Esophagus squamous epithelium (tissue), 5 donors: ENCODE measurements at regions not wholly inside any gene's neighbourhood (a gene's known extent, or its start where the extent isn't known, plus 50 kb on each side); places are given as distances from the start of the nearest gene placed in this dataset.

ENCODE experiments used
- DNase-seq: peaks from one replicate; lab custom pipeline; 2025; lab: John Stamatoyannopoulos, UW
- H3K27ac ChIP-seq, 4 donors: fragments of 200-600 bp; sonication (generic); one replicate each; pipeline ENCODE4 v1.5.1; 2016 to 2019; ENCODE audit warnings: mild to moderate bottlenecking in 1 of 4
- H3K27me3 ChIP-seq, 4 donors: fragments of 200-600 bp; sonication (generic); 1 replicate in 3 of 4; 2 replicates in 1 of 4; pipeline versions ENCODE4 v1.5.1 to v1.6.0; 2017 to 2021; ENCODE audit warnings: antibody characterized with exemption in 1 of 4
- H3K36me3 ChIP-seq, 3 donors: fragments of 200-600 bp; sonication (generic); one replicate each; pipeline ENCODE4 v1.5.1; 2016 to 2019
- H3K4me1 ChIP-seq, 3 donors: fragments of 200-600 bp; sonication (generic); one replicate each; pipeline ENCODE4 v1.5.1; 2017 to 2019
- H3K4me3 ChIP-seq, 4 donors: fragments of 200-600 bp; sonication (generic); 1 replicate in 3 of 4; 2 replicates in 1 of 4; pipeline ENCODE4 v1.5.1; 2016 to 2019; ENCODE audit warnings: mild to moderate bottlenecking in 2 of 4, moderate library complexity in 1 of 4
- H3K9me3 ChIP-seq, 3 donors: fragments of 200-600 bp; sonication (generic); one replicate each; pipeline ENCODE4 v1.5.1; 2016 to 2019
- CTCF ChIP-seq, 6 experiments: fragments of 450-650 bp in 4 of 6; fragments of 200-600 bp in 2 of 6; sonication (generic) in 2 of 6; IDR thresholded peaks; one replicate each; pipeline ENCODE4 v1.5.1; 2016 to 2019; ENCODE audit warnings: antibody characterized with exemption in 6 of 6, mild to moderate bottlenecking in 4 of 6, moderate library complexity in 4 of 6
- POLR2A ChIP-seq, 4 donors: fragments of 450-650 bp; IDR thresholded peaks; one replicate each; pipeline ENCODE4 v1.6.1; 2017; ENCODE audit warnings: antibody characterized with exemption in 4 of 4, mild to moderate bottlenecking in 4 of 4, moderate library complexity in 3 of 4
- WGBS, 2 donors: methylation state at CpG; one replicate each; pipeline ENCODE4 v1.1.5; 2018; 5-methylcytosine and 5-hydroxymethylcytosine counted together
- intact Hi-C: fragments of 100-400 bp; cut with DNase I; formaldehyde crosslinking; loops from one replicate; pipeline ENCODE4 v1.15.0; 2022
- donor health status: DM: yes; HTN: yes; CAD: no.

GRCh38 chr15:87263871-87264270 lies 992.7 kb downstream of the NTRK3 start:
- 27 to 50% methylated on average over 2 of the region's 2 CpGs for WGBS, 2 donors
- intact Hi-C loops, result no loop called here
- H3K27me3 ChIP-seq, result no peaks in the 10 kb centered on the region
- H3K9me3 ChIP-seq, result no peaks in the 10 kb centered on the region
- no peaks in the 10 kb centered on the region for H3K36me3 ChIP-seq
- TF ChIP-seq POLR2A (IDR thresholded peaks at IDR 0.05), result no peak
- no peak overlapping the region for H3K4me3 ChIP-seq
- DNase-seq, result no peak
- H3K27ac ChIP-seq, result no peak overlapping the region
- H3K4me1 ChIP-seq, result no peaks in the 10 kb centered on the region

GRCh38 chr15:87263296-87263695 lies 993.2 kb downstream of the NTRK3 start:
- Histone ChIP-seq H3K36me3 (no peaks in the 10 kb centered on the region), H3K27me3 (no peaks in the 10 kb centered on the region), H3K27ac (no peak overlapping the region), H3K4me1 (no peaks in the 10 kb centered on the region), H3K9me3 (no peaks in the 10 kb centered on the region), H3K4me3 (no peak overlapping the region)
- DNase-seq, result no peak
- intact Hi-C loops, result no loop called here
- no peak for TF ChIP-seq CTCF (IDR thresholded peaks at IDR 0.05)

GRCh38 chr15:87245592-87245991 lies 1010.9 kb downstream of the NTRK3 start:
- TF ChIP-seq POLR2A (IDR thresholded peaks at IDR 0.05) (no peak), CTCF (IDR thresholded peaks at IDR 0.05) (no peak)
- Histone ChIP-seq H3K36me3 (no peaks in the 10 kb centered on the region), H3K27ac (no peak overlapping the region), H3K4me3 (no peak overlapping the region), H3K9me3 (no peaks in the 10 kb centered on the region), H3K27me3 (no peaks in the 10 kb centered on the region), H3K4me1 (no peaks in the 10 kb centered on the region)
- 56% methylated on average over 5 of the region's 5 CpGs for whole genome bisulfite sequencing, 2 donors
- intact Hi-C loops, result no loop called here
- no peak for DNase-seq

GRCh38 chr15:87243474-87243873 lies 1013.1 kb downstream of the NTRK3 start:
- Histone ChIP-seq H3K9me3 (no peaks in the 10 kb centered on the region), H3K27me3 (no peaks in the 10 kb centered on the region), H3K4me1 (no peaks in the 10 kb centered on the region), H3K4me3 (no peak overlapping the region), H3K36me3 (no peaks in the 10 kb centered on the region), H3K27ac (no peak overlapping the region)
- no peak for TF ChIP-seq POLR2A (IDR thresholded peaks at IDR 0.05)
- TF ChIP-seq CTCF (IDR thresholded peaks at IDR 0.05), result no peak
- intact Hi-C loops, result no loop called here
- DNase-seq, result no peak

GRCh38 chr15:87239582-87240230 lies 1016.8 kb downstream of the NTRK3 start:
- Histone ChIP-seq H3K4me3 (no peak overlapping the region), H3K36me3 (no peaks in the 10 kb centered on the region), H3K27ac (no peak overlapping the region), H3K9me3 (peaks cover 0 to 11% (median 0%) of the 10 kb centered on the region in 3 donors), H3K27me3 (no peaks in the 10 kb centered on the region), H3K4me1 (no peaks in the 10 kb centered on the region)
- no peak for DNase-seq
- WGBS, 2 donors, result 86 to 87% methylated on average over 3 of the region's 3 CpGs
- intact Hi-C loops, result no loop called here
- TF ChIP-seq POLR2A (IDR thresholded peaks at IDR 0.05) (no peak), CTCF (IDR thresholded peaks at IDR 0.05) (no peak)
